Thoracic aorta (tissue), 2 donors: ENCODE measurements at regions not wholly inside any gene's neighbourhood (a gene's known extent, or its start where the extent isn't known, plus 50 kb on each side); places are given as distances from the start of the nearest gene placed in this dataset.

Source experiments
- ATAC-seq: fragments of 150-250 bp; one replicate; pipeline ENCODE4 v1.8.0; 2017; ENCODE audit warnings: low read depth; ENCODE audit not compliant: insufficient number of reproducible peaks, low FRiP score
- DNase-seq: peaks from one replicate; pipeline ENCODE4 v3.0.0-alpha.2; 2020; ENCODE audit warnings: low spot score
- H3K27ac ChIP-seq, 2 donors: fragments of 200-600 bp; sonication (generic); 1 replicate in 1 of 2; 2 replicates in 1 of 2; pipeline ENCODE4 v1.5.1; 2016; ENCODE audit warnings: mild to moderate bottlenecking in 2 of 2, moderate library complexity in 2 of 2
- H3K27me3 ChIP-seq: fragments of 200-600 bp; sonication (generic); replicated peaks from 2 replicates; pipeline ENCODE4 v1.6.0; 2016; ENCODE audit warnings: mild to moderate bottlenecking; ENCODE audit not compliant: insufficient read depth
- H3K36me3 ChIP-seq: fragments of 200-600 bp; sonication (generic); one replicate; pipeline ENCODE4 v1.5.1; 2016
- H3K4me1 ChIP-seq, 2 donors: fragments of 200-600 bp; sonication (generic); 1 replicate in 1 of 2; 2 replicates in 1 of 2; pipeline versions ENCODE4 v1.5.1 to v1.6.0; 2016; ENCODE audit warnings: low read depth in 2 of 2, mild to moderate bottlenecking in 1 of 2; ENCODE audit not compliant: control insufficient read depth in 1 of 2
- H3K4me3 ChIP-seq: fragments of 200-600 bp; sonication (generic); 2 replicates; pipeline ENCODE4 v1.5.1; 2016; ENCODE audit warnings: mild to moderate bottlenecking
- H3K9me3 ChIP-seq: fragments of 200-600 bp; sonication (generic); 2 replicates; pipeline ENCODE4 v1.5.1; 2016
- TF ChIP-seq, protein P1 (sequence below): fragments of 200-600 bp; sonication (generic); IDR thresholded peaks from one replicate; pipeline ENCODE4 v1.5.1; 2019; ENCODE audit warnings: antibody characterized with exemption

DNA sequence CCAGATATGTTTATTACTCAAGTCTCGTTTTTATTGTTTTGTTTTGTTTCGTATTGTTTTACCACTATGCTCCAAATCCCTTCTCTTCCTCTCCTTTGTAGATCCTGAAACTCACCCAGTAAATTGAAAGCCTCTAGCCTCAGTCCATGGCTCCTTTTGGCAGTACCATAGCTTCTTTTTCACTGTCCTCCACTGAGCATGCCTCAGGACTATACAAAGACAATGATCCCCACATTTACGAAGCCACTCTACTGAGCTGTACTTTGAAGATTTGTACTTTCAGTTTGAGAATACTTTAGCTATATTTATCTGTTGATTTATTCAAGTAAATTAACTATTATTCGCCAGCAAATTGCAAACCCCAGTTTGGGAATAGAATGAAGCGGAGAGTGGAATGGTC, 159.1 kb upstream of the SLITRK3 start:
- Histone ChIP-seq H3K27ac (no peak overlapping the region), H3K4me1 (no peaks in the 10 kb centered on the region), H3K27me3 (no peaks in the 10 kb centered on the region), H3K36me3 (no peaks in the 10 kb centered on the region), H3K9me3 (no peaks in the 10 kb centered on the region), H3K4me3 (no peak overlapping the region)
- TF ChIP-seq, protein P1, sequence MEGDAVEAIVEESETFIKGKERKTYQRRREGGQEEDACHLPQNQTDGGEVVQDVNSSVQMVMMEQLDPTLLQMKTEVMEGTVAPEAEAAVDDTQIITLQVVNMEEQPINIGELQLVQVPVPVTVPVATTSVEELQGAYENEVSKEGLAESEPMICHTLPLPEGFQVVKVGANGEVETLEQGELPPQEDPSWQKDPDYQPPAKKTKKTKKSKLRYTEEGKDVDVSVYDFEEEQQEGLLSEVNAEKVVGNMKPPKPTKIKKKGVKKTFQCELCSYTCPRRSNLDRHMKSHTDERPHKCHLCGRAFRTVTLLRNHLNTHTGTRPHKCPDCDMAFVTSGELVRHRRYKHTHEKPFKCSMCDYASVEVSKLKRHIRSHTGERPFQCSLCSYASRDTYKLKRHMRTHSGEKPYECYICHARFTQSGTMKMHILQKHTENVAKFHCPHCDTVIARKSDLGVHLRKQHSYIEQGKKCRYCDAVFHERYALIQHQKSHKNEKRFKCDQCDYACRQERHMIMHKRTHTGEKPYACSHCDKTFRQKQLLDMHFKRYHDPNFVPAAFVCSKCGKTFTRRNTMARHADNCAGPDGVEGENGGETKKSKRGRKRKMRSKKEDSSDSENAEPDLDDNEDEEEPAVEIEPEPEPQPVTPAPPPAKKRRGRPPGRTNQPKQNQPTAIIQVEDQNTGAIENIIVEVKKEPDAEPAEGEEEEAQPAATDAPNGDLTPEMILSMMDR = no peak
- ATAC-seq = no peak
- no peak for DNase-seq

DNA sequence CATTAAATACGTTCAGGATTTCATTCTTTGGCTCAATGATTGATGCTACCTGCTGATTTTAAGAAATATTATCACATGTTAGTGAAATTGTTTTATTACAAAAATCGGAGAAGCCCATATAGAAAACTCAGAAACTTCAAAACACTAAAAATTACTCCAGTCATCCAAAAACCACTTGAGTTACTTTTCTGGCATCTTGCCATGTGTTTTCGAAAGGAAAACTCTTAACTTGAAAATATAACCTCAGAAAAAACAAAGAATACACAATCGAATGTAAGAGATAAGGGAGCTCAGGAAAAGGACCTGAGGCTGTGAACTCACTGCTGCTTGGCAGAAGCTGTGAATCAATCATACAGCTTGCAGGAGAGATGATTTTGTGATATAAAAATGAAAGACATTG, 151.3 kb upstream of the SLITRK3 start:
- no peak for ATAC-seq
- DNase-seq = no peak
- no peaks in the 10 kb centered on the region for H3K27me3 ChIP-seq
- H3K36me3 ChIP-seq = no peaks in the 10 kb centered on the region
- no peaks in the 10 kb centered on the region for H3K4me1 ChIP-seq
- no peak overlapping the region for H3K27ac ChIP-seq
- no peaks in the 10 kb centered on the region for H3K9me3 ChIP-seq
- H3K4me3 ChIP-seq = no peak overlapping the region
- TF ChIP-seq, protein P1 = no peak

DNA sequence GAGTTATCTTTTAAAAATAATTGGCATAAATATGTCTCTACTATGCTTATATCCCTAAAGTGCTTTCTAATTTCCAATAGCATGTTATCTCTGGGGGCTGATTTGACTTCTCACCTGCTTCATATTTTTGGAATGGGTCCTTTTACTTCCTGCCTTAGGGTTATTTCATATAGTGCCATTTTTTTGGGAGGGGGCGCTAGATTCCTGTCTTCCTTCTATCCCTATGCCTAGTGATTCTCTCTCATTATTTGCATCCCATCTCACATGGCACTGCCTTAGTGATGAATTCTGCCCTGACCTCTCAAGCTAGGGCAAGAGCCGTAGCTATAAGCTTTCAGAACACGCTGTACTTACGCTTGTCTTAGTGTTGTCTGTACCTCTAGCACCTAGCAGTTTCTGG, 150.3 kb upstream of the SLITRK3 start:
- Histone ChIP-seq H3K4me1 (no peaks in the 10 kb centered on the region), H3K4me3 (no peak overlapping the region), H3K27me3 (no peaks in the 10 kb centered on the region), H3K9me3 (no peaks in the 10 kb centered on the region), H3K27ac (no peak overlapping the region), H3K36me3 (no peaks in the 10 kb centered on the region)
- TF ChIP-seq, protein P1 = no peak
- no peak for DNase-seq
- no peak for ATAC-seq

DNA sequence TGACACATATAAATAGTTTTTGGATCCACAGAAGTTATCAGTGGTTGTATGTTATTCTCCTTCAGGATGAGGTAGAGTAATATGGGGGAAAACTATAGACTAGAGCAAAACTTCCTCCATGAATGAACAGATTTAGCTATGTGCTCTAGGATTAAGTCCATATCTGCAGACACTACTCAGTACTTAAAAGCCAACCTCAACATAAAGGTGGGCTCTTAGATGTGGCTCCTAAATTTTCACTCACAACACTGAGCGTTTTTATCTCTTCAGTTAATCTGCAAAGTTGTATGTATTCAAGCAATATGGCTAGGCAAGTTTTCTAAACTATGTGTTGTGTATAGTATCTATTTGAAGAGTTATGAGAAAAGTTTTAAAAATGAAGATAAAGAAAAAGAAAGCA, 147.0 kb upstream of the SLITRK3 start:
- DNase-seq (no peak), ATAC-seq (no peak)
- Histone ChIP-seq H3K36me3 (no peaks in the 10 kb centered on the region), H3K4me1 (no peaks in the 10 kb centered on the region), H3K27ac (no peak overlapping the region), H3K4me3 (no peak overlapping the region), H3K27me3 (no peaks in the 10 kb centered on the region), H3K9me3 (no peaks in the 10 kb centered on the region)
- TF ChIP-seq, protein P1 = no peak

DNA sequence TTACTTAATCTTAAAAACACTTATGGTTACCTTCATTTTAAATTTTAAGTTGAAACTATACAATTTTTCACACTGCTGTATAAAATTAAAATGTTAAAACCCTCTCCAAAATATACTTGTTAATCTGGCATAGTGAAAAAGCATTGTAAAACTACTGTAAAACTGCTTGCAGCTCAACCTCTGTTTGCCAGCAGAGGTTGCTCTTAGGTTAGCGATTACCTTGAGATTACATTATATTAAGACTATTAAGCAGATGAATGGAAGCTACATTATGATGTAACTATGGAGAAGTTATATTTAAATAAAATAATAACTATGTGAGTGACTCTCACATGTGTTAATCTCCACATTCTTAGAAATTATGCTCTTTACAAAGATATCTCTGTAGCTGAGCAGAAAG, 143.6 kb upstream of the SLITRK3 start:
- TF ChIP-seq, protein P1 = no peak
- Histone ChIP-seq H3K9me3 (no peaks in the 10 kb centered on the region), H3K27me3 (no peaks in the 10 kb centered on the region), H3K4me1 (no peaks in the 10 kb centered on the region), H3K4me3 (no peak overlapping the region), H3K27ac (no peak overlapping the region), H3K36me3 (no peaks in the 10 kb centered on the region)
- DNase-seq (no peak), ATAC-seq (no peak)
